ENCODE measurements at regions not wholly inside any gene's neighbourhood (a gene's known extent, or its start where the extent isn't known, plus 50 kb on each side); places are given as distances from the start of the nearest gene placed in this dataset.

DNA sequence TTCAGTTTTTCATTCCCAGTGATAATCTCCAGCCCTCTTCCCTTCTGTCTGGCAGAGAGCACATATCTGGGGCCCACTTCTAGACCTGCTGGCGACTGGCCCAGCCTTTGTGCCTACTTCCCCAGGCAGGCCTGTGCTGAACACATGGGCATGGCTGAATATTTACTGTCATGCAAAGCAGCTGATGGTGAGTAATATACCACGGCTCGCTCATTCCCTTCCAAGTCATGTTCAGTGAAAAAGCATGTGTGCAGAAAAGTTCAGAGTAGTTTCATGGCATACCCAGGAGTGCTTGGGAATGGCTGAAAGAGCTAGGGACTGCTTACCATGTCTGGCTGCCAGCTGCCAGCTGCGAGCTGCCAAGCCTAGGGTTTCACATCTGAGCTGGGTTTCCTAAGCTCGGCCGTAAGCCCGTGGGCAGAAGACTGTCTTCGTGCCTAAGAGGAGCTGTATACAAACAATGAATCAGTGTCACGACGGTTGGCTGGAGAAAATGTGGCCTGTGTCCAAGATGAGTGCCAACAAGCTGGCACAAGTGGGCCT lies 179.9 kb upstream of the PELI2 start:
- DNase-seq (ENCODE audit: low read depth in 2 of 2): no peak

DNA sequence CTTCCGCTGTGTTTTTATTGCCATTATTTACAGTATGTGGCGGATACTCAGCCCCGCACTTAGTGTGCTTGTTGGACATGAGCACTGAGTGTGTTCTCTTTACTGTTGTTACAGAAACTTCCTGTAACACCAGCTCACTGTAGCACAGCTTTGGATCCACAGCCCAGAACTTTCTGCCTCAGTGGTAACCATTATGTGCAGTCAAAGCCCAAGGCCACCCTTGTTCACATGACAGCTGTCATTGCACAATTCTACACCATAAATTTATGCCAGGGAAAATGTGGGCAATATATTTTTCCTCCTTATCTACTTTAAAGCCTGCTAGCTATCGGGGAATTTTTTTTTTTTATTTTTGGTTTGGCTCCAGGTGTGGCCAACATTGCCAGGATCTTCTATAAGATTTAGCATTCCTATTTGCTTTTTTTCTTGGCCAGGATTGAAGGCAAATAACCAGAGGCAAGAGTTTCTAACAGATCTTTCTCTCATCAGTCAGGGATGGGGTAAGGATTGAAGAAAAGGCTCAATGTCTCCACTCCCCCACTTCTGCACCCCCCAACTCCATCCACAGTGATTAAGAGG lies 176.0 kb upstream of the PELI2 start:
- DNase-seq (ENCODE audit: low read depth in 2 of 2): no peak

DNA sequence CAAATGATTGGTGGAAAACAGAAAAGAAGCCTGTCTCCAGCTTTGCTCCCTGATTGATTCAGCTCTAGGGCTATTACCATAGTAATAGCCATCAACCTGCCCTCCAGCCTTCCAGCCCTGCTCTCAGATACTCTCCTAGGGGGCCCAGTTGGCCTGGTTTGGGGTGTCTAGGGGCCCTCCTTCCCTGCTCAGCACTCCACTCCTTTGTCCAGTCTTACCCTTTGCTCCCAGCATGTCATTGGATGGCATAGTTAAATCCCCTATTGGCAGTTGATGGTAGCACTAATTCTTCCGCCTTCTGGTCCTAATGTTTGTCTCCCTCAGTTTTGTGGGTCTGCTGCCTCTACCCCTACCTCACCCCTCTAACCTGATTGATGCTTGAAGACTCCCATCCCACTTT lies 175.4 kb upstream of the PELI2 start:
- DNase-seq (ENCODE audit: low read depth in 2 of 2): no peak

DNA sequence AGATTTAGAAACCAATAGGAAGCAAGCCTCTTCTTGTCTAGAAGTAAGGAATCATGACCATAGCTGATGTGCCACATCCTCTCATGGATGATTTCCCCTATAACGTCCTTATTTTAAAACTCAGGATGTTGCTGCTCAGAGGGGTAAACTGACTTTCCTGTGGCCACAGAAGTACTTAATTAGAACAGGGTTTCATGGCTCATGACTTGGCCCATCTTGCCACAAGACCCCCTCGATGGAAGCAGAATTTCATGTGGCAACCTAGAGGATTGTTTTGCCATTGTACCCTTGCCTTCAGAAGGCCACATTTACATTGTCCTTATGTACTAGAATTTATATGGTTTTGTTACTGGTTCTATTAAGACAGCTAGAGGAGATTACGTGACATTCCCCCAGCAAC lies 173.5 kb upstream of the PELI2 start:
- DNase-seq (ENCODE audit: low read depth in 2 of 2): no peak

DNA sequence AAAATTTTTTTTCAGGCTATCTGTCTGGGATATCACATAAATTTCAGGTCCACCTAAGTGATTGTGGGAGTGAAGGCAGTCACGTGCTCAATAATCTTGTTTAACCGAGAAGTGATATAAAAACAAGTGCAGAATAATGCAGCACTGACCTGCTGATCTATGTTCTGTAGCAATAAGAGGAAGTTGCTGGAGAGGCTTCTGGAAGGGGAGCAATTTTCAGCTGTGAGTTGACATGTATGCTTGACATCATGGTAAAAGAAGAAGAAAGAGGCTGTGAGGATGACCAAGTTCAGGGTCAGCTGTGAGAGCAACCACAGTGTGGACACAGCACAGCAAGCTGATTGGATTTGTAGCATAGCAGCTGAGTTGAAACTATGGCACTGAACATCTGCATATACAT lies 172.0 kb upstream of the PELI2 start:
- DNase-seq (ENCODE audit: low read depth in 2 of 2): no peak

DNA sequence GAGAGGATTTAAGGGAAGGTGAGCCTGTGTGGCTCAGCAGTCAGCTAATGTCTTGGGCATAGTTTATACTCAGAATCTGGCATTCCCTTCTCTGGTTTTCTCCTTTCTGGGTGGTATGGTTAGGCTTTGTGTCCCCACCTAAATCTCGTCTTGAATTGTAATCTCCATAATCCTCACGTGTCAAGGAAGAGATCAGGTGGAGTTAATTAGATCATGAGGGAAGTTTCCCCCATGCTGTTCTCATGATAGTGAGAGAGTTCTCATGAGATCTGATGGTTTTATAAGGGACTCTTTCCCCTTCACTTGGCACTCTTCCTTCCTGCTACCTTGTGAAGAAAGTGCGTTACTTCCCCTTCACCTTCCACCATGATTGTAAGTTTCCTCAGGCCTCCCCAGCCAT lies 169.8 kb upstream of the PELI2 start:
- no peak for DNase-seq (ENCODE audit: low read depth in 2 of 2)

DNA sequence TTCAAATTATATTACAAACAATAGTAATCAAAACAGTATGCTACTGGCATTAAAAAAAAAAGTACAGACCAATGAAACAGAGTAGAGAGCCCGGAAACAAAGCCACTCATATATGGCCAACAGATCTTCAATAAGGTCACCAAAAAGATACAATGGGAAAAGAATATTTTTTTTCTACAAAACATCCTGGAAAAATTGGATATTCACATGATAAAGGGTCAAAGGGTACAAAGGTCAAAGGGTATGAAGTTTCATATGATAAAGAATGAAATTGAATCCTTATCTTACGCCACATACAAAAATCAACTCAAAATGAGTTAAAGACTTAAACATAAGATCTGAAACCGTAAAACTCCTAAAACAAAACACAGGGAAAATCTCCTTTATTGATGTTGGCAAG lies 168.5 kb upstream of the PELI2 start:
- DNase-seq (ENCODE audit: low read depth in 2 of 2): no peak

DNA sequence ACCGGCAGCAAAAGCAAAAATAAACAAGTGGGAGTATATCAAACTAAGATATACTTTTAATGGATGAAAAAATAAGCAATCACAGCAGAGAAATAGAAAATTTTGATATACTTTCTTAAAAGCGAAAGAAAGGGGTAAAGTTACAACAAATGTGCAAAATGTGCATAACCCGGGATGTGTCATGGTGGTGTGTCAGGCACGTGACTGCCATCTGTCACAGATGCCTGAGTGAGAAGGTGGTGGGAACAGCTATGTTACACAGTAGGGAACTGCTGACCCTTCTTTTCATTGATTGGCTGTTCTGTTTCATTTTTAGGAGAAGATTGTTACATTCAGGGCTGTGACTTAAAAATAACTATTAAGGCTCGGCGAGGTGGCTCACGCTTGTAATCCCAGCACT lies 168.1 kb upstream of the PELI2 start:
- no peak for DNase-seq (ENCODE audit: low read depth in 2 of 2)

DNA sequence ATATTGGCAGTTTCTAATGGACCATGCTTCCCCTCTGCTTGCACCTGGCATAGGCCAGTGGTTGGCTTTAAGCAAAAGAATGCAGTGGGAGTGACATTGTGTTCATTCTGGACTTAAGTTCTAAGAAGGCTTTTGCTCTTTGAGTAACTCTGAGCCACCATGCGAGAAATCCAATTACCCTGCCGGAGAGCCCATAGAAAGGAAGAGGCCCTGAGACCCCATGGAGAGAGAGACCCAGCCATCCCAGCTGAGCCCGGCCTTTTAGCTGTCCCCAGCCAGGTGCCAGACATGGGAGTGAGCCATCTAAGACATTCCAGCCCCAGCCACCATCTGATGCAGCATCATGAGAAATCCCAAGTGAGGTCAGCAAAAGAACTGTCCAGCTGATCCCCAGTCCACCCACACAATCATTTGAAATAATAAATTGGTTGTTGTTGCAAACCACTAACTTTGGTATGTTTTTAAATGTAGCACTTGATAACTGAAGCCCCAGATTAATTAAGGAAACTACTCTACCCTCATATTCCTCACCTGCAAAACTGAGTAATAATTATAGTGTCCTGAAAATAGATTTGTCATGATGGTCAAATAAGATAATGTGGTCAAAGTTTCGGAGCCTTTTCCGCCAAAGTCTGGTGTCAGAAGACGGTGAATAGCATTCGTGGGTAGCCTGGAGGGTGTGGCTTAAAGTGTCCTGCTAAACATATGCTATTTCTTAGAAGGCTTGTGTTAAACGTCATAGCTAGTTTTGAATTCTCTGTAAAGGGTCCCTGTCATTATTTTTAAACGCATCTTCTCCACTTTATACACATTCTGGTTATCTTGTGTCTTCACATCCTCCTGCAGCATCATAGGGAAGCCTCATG lies 166.6 kb upstream of the PELI2 start:
- DNase-seq (ENCODE audit: low read depth in 2 of 2): no peak

DNA sequence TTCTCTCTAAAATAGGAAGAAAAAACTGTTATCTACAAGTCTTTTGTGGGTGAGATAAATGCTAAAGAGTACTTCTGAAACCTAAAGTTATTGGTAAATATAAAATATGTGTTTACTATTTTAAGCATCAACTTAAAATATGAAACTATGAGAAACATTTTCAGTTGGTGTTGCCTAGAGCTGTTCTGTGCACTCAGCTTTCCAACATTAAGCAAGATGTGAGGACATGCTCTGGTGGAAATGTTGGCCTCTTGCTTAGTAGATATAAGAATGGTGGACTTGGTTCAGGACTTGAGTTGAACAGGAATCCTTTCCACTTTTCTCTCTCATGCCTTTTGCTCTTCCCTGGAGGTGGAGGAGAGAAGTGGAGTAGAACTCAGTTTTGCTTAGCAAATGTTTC lies 164.1 kb upstream of the PELI2 start:
- no peak for DNase-seq (ENCODE audit: low read depth in 2 of 2)

DNA sequence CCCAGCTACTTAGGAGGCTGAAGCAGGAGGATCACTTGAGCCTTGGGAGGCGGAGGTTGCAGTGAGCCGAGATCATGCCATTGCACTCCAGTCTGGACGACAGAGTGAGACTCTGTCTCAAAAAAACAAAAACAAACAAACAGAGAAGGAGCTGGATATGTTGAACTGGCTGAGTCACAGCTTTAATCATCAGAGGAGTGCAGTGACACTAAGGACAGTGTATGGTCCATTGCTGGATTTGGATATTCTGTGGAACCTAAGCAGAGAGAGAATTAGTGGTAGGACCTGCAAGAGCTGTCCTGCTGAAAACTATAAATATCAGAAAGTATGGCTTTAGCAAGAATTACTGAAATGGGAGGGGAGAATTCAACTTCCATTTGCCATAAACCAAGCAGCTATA lies 163.0 kb upstream of the PELI2 start:
- no peak for DNase-seq (ENCODE audit: low read depth in 2 of 2)

DNA sequence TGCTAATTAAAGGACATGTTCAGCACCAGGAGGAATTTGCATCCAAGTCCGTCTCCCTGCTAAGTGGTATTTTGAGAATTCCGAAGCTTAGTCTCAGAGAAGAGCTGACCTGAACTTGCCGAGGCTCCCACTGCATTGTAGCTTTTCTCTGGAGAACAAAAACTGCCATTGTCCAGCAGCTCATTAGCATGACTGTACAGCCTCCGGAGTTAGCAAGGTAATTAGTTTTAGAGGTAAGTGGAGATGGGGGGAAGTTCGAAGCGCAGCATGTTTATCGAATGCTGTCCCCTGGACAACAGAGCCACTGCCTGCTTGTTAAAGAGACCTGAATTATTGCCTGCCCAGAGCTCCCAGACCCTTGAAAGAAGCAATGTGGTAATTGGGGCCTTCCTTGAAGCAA lies 160.3 kb upstream of the PELI2 start:
- no peak for DNase-seq (ENCODE audit: low read depth in 2 of 2)

DNA sequence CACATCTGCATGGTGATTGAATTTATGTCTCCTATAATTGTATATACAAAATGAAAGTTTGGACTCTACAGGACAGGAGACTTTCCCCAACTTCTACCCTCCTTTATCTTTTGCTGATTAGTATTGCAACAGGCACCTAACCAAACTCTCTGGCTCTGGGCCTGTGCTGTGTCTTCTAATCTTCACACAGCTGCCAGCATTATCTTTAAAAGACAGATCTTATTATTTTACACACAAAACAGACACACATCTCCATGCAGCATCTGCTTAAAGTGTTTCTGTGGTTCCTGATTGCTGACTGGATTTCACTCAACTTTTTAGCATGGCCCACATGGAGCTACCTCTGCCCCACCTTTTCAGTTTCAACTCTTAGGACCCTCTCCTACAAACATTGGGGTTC lies 154.9 kb upstream of the PELI2 start:
- DNase-seq (ENCODE audit: low read depth in 2 of 2): no peak

DNA sequence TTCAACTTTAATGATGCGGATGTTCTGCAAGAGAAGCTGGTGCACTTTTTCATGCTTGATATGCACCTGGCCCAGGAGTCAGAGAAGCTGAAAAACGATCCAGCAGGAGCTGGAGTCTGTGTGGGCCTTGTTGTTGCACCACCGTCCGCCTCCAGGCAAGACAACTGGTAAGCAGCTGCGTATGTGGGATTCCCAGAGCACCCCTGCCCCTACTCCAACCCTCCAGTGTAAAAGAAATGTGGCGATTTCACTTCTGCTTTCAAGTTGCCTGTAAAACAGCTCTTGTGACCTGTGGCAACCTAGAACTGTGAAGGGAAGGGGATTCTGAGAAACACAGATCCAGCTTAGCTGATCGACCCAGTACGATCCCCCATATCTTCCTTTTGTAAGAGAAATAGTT lies 154.1 kb upstream of the PELI2 start:
- no peak for DNase-seq (ENCODE audit: low read depth in 2 of 2)

DNA sequence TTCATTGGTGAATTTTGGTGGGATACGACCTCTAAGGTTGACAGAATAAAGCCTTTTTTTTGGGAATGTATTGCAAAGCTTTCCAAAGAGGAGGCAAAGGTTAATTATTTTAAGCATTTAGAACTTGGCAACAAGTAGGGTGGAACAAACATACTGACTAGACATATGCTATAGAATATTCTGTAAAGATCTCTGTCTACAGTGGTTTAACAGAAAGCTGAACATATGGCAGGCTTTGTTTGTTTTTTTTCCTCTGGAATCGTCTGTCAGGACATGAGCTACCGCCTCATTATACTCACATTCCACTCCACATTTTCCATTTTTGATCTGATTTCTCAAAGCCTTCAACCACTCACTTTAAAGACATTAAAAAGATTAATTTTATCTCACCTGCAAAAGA lies 153.4 kb upstream of the PELI2 start:
- DNase-seq (ENCODE audit: low read depth in 2 of 2): no peak

DNA sequence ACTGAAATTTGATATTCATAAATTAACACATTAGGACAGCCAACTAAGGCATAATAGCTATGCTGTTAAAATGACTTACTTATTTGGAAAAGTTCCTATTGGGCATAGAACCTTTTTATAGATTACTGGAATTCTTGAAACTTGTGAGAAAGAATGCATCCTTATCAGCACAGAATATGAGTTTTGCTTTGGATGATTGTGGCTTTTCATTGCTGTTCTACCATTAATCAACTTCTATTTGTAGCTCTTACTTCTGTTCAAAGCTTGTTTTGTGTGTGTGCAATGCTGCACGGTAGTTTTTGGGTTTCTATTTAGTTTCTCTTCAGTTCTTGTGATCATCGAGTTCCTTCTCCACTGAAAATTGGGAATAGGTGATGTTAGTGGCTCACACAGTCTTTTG lies 152.4 kb upstream of the PELI2 start:
- no peak for DNase-seq (ENCODE audit: low read depth in 2 of 2)

DNA sequence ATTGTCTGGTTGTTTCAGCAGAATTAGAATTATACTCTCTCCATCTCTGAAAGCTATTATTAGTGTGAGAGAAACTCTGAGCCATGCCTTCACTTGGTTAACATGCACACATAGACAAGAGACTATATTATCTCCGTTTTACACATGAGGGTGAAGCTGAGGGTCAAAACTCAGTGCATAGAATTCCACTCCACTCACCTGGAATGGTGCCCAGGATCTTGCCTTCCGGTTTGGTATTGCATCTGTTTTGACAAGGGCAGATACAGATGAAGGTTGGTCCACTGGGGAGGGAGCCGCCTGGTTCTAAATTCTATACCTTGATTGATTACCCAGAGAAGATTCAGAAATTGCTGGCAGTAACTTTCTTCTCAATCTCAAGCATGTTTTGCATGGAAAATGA lies 149.5 kb upstream of the PELI2 start:
- DNase-seq (ENCODE audit: low read depth in 2 of 2): no peak

DNA sequence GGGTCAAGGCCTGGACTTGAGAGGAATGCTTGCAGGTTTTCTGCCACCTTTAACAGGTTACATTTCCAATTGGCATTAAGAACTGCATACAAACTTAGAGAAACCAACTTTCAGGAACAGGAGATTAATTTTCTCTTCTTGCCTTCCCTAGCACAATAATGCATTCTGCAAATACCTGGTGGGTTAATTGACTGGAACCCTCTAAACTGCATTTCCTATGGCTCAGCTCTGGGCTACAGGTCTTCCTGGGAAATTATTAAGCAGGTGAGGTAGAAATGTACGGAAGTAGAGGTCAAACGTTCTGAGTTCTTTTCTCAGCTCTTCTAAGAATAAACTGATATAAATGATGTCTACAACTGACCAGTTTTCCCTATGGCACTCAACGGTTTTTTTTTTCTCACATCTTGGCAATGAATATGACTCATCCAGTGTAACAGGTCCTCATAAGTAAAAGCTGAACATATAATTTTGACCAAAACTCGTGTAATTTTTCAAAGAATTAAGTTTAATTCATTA lies 144.9 kb upstream of the PELI2 start:
- DNase-seq (ENCODE audit: low read depth in 2 of 2): no peak

DNA sequence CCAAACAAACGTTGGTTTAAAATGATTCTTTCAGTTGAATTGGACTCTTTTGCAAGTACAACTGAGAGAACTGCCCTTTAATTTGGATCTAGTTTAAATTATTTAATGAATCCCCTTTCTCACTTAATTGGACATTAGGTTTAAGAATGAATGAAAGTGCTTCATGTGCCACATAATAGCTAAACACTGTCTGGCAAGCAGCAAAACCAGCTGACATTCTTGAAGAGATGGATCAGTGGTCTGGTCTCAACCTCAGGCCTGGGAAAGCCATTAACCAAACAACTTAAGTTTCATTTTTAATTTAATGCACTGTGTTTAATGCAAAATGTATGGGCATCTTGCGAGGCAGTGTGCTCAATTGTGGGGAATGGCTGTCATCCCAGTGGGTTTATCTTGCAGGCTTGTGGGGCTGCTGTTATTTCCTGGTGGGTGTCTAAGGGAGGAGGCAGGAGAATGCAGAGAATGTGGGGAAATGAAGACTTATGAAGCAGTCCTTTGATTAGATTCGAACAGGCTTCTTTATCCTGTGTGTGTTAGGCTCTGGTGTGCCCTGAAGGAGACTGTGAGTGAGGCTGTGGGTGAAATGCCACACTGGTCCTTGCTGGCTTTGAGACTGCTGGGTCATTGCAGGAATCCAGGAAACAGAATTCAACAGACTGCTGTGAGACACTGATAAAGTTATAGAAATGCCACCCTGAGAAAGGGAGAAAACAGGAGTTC lies 144.1 kb upstream of the PELI2 start:
- DNase-seq (ENCODE audit: low read depth in 2 of 2): no peak

DNA sequence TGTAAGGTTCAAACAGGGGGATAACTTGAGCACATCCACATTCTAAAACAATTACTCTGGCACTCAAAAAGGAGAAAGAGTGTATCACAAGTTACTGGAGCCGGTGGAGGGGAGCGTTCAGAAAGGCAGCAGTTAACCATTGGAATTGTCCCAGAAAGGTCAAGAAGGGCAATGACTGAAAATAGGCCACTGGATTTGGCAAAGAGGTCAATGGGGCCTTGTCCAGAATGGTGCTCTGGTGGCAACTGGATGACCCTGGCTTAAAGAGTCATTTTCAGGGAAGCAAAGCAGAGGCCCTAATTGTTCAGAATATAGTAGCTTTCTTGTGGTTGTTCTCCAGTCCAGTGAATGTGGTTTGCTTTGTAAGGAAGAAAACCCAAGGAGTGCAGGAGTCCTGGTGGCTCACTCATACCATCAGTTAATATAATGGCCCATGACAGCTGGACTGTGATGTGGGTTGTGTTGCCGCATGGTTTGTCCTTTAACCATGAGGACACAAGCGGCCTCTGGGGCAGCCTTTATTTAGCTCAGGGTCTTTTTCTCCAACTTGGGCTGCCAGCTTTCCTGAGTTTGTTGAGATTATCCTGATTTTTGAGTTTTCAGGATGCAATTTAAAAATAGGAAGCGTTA lies 142.8 kb upstream of the PELI2 start:
- no peak for DNase-seq (ENCODE audit: low read depth in 2 of 2)

DNA sequence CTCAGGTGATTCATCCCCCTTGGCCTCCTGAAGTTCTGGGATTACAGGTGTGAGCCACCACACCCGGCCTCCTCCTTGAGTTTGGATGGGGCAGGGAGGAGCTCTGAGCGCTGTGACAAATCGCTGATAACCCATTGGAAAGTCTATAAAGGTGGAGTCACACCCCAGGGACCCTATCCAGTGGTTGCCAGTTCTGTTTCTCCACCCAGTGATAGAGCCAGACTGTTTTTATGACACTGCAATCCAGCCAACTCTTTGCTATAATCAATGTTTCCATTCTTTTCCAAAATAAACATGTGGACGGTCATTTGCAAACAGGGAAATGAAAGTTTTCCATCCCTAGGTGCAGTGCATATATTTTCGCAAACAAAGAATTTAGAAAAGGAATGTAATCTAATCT lies 142.0 kb upstream of the PELI2 start:
- DNase-seq (ENCODE audit: low read depth in 2 of 2): no peak

DNA sequence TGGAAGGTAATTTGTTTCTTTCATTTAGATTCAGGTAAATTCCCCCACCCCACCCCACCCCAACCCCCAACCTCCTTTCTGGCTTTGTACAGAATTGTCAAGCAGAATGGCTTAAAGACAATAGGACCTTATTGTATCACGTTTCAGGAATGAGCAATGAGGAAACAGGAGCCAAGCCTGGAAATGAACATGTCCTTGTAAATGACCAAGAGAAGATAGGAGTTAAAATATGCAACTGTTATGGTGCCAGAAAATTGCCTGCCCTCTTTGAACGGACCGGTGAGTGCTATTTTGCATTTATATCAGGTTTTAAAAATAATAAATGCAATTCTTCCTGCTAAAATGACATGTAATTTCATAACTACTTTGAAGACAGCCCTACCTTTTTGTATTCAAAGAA lies 141.6 kb upstream of the PELI2 start:
- DNase-seq (ENCODE audit: low read depth in 2 of 2): no peak

All from stimulated activated CD4-positive, alpha-beta T cell treated with anti-CD3 and anti-CD28 coated beads, Interleukin-12 subunit alpha, Interleukin-12 subunit beta, amount 100 ng/mL, for 24 hours (primary cell).